MG63 (cell line): ENCODE measurements at regions not wholly inside any gene's neighbourhood (a gene's known extent, or its start where the extent isn't known, plus 50 kb on each side); places are given as distances from the start of the nearest gene placed in this dataset.

Source experiments
- DNase-seq: peaks from one replicate; pipeline ENCODE4 v3.0.0-alpha.2; 2020
- H3K27me3 ChIP-seq: fragments of 250-450 bp; sonication (Bioruptor Pico); 2 replicates; pipeline ENCODE4 v1.5.1; 2020; ENCODE audit warnings: mild to moderate bottlenecking, moderate library complexity
- H3K36me3 ChIP-seq: fragments of 250-450 bp; sonication (Bioruptor Pico); 2 replicates; pipeline ENCODE4 v1.5.1; 2020; ENCODE audit warnings: mild to moderate bottlenecking, moderate library complexity
- H3K4me3 ChIP-seq: fragments of 250-450 bp; sonication (Bioruptor Pico); 2 replicates; pipeline ENCODE4 v1.5.1; 2020; ENCODE audit warnings: mild to moderate bottlenecking, moderate library complexity
- H3K9me3 ChIP-seq: fragments of 250-450 bp; sonication (Bioruptor Pico); 2 replicates; pipeline ENCODE4 v1.5.1; 2020; ENCODE audit warnings: mild to moderate bottlenecking, moderate library complexity

- no peaks in the 10 kb centered on the region for H3K36me3 ChIP-seq
- H3K4me3 ChIP-seq: no peak overlapping the region
- H3K9me3 ChIP-seq: no peaks in the 10 kb centered on the region
- H3K27me3 ChIP-seq: no peaks in the 10 kb centered on the region
- DNase-seq: no peak
Observed at GRCh38 chr4:32950866-32951265, 2230.7 kb downstream of the PCDH7 start.

- no peaks in the 10 kb centered on the region for H3K9me3 ChIP-seq
- no peak for DNase-seq
- no peaks in the 10 kb centered on the region for H3K36me3 ChIP-seq
- no peak overlapping the region for H3K4me3 ChIP-seq
- H3K27me3 ChIP-seq: no peaks in the 10 kb centered on the region
Observed at GRCh38 chr4:32958586-32958985, 2238.4 kb downstream of the PCDH7 start.

GRCh38 chr4:32962100-32962499, 2241.9 kb downstream of the PCDH7 start:
- no peaks in the 10 kb centered on the region for H3K9me3 ChIP-seq
- no peaks in the 10 kb centered on the region for H3K27me3 ChIP-seq
- no peak for DNase-seq
- H3K4me3 ChIP-seq: no peak overlapping the region
- no peaks in the 10 kb centered on the region for H3K36me3 ChIP-seq

- no peaks in the 10 kb centered on the region for H3K27me3 ChIP-seq
- DNase-seq: no peak
- H3K36me3 ChIP-seq: no peaks in the 10 kb centered on the region
- no peaks in the 10 kb centered on the region for H3K9me3 ChIP-seq
- no peak overlapping the region for H3K4me3 ChIP-seq
Observed at GRCh38 chr4:32985256-32985655, 2265.1 kb downstream of the PCDH7 start.

GRCh38 chr4:32986236-32986635, 2266.1 kb downstream of the PCDH7 start:
- no peaks in the 10 kb centered on the region for H3K27me3 ChIP-seq
- no peak overlapping the region for H3K4me3 ChIP-seq
- H3K9me3 ChIP-seq: no peaks in the 10 kb centered on the region
- no peaks in the 10 kb centered on the region for H3K36me3 ChIP-seq
- DNase-seq: no peak

GRCh38 chr4:32987111-32987510, 2266.9 kb downstream of the PCDH7 start:
- Histone ChIP-seq H3K27me3 (no peaks in the 10 kb centered on the region), H3K36me3 (no peaks in the 10 kb centered on the region), H3K4me3 (no peak overlapping the region), H3K9me3 (no peaks in the 10 kb centered on the region)
- DNase-seq: no peak

GRCh38 chr4:32988165-32988811, 2268.1 kb downstream of the PCDH7 start:
- Histone ChIP-seq H3K36me3 (no peaks in the 10 kb centered on the region), H3K27me3 (no peaks in the 10 kb centered on the region), H3K9me3 (no peaks in the 10 kb centered on the region), H3K4me3 (no peak overlapping the region)
- no peak for DNase-seq

GRCh38 chr4:32991663-32992062, 2271.5 kb downstream of the PCDH7 start:
- Histone ChIP-seq H3K27me3 (no peaks in the 10 kb centered on the region), H3K9me3 (no peaks in the 10 kb centered on the region), H3K36me3 (no peaks in the 10 kb centered on the region), H3K4me3 (no peak overlapping the region)
- no peak for DNase-seq

GRCh38 chr4:32994981-32995881, 2275.1 kb downstream of the PCDH7 start:
- Histone ChIP-seq H3K4me3 (no peak overlapping the region), H3K36me3 (no peaks in the 10 kb centered on the region), H3K27me3 (no peaks in the 10 kb centered on the region), H3K9me3 (no peaks in the 10 kb centered on the region)
- DNase-seq: no peak

GRCh38 chr4:33013282-33013681, 2293.1 kb downstream of the PCDH7 start:
- H3K4me3 ChIP-seq: no peak overlapping the region
- H3K27me3 ChIP-seq: no peaks in the 10 kb centered on the region
- H3K36me3 ChIP-seq: no peaks in the 10 kb centered on the region
- H3K9me3 ChIP-seq: no peaks in the 10 kb centered on the region
- DNase-seq: no peak

GRCh38 chr4:33025236-33025635, 2305.1 kb downstream of the PCDH7 start:
- DNase-seq: no peak
- Histone ChIP-seq H3K9me3 (no peaks in the 10 kb centered on the region), H3K27me3 (no peaks in the 10 kb centered on the region), H3K36me3 (no peaks in the 10 kb centered on the region), H3K4me3 (no peak overlapping the region)

- Histone ChIP-seq H3K4me3 (no peak overlapping the region), H3K36me3 (no peaks in the 10 kb centered on the region), H3K9me3 (no peaks in the 10 kb centered on the region), H3K27me3 (no peaks in the 10 kb centered on the region)
- DNase-seq: no peak
Observed at GRCh38 chr4:33029976-33030375, 2309.8 kb downstream of the PCDH7 start.

- no peak overlapping the region for H3K4me3 ChIP-seq
Observed at GRCh38 chr4:33031328-33031727, 2311.2 kb downstream of the PCDH7 start.

GRCh38 chr4:33037464-33037863, 2317.3 kb downstream of the PCDH7 start:
- H3K36me3 ChIP-seq: no peaks in the 10 kb centered on the region
- no peaks in the 10 kb centered on the region for H3K9me3 ChIP-seq
- H3K4me3 ChIP-seq: no peak overlapping the region
- no peak for DNase-seq
- no peaks in the 10 kb centered on the region for H3K27me3 ChIP-seq

More at GRCh38 chr4:33031328-33031727, 2311.2 kb downstream of the PCDH7 start:
- Histone ChIP-seq H3K27me3 (no peaks in the 10 kb centered on the region), H3K36me3 (no peaks in the 10 kb centered on the region), H3K9me3 (no peaks in the 10 kb centered on the region)
- DNase-seq: no peak

GRCh38 chr4:33045334-33045733, 2325.2 kb downstream of the PCDH7 start:
- H3K36me3 ChIP-seq: no peaks in the 10 kb centered on the region

GRCh38 chr4:33052241-33052640, 2332.1 kb downstream of the PCDH7 start:
- H3K4me3 ChIP-seq: no peak overlapping the region
- no peaks in the 10 kb centered on the region for H3K36me3 ChIP-seq
- no peaks in the 10 kb centered on the region for H3K27me3 ChIP-seq
- no peak for DNase-seq
- no peaks in the 10 kb centered on the region for H3K9me3 ChIP-seq

More at GRCh38 chr4:33045334-33045733, 2325.2 kb downstream of the PCDH7 start:
- Histone ChIP-seq H3K27me3 (no peaks in the 10 kb centered on the region), H3K9me3 (no peaks in the 10 kb centered on the region), H3K4me3 (no peak overlapping the region)
- no peak for DNase-seq

- Histone ChIP-seq H3K36me3 (no peaks in the 10 kb centered on the region), H3K9me3 (no peaks in the 10 kb centered on the region), H3K27me3 (no peaks in the 10 kb centered on the region), H3K4me3 (no peak overlapping the region)
- no peak for DNase-seq
Observed at GRCh38 chr4:33054161-33054560, 2334.0 kb downstream of the PCDH7 start.
